HL-60 (cell line): ENCODE measurements at regions not wholly inside any gene's neighbourhood (a gene's known extent, or its start where the extent isn't known, plus 50 kb on each side); places are given as distances from the start of the nearest gene placed in this dataset.

Experiments used
- DNase-seq, 2 experiments: peaks; one replicate each; pipeline ENCODE4 v3.0.0-alpha.2; 2010 to 2020; ENCODE audit warnings: low read depth in 1 of 2, low spot score in 1 of 2
- H3K27ac ChIP-seq: fragments of 250-450 bp; sonication (Bioruptor Pico); replicated peaks from 2 replicates; pipeline ENCODE4 v1.5.1; 2020; ENCODE audit warnings: mild to moderate bottlenecking, moderate library complexity
- H3K27me3 ChIP-seq: fragments of 250-450 bp; sonication (Bioruptor Pico); 2 replicates; pipeline ENCODE4 v1.5.1; 2021; ENCODE audit warnings: mild to moderate bottlenecking, moderate library complexity; ENCODE audit not compliant: insufficient read depth, poor library complexity, severe bottlenecking
- H3K4me3 ChIP-seq: replicated peaks from 2 replicates; pipeline ENCODE4 v1.5.1; 2011; ENCODE audit warnings: mild to moderate bottlenecking, control low read depth, low read length; ENCODE audit not compliant: insufficient read depth
- GABPA ChIP-seq: IDR thresholded peaks from 2 replicates; pipeline ENCODE4 v1.6.1; 2012; ENCODE audit warnings: low read depth
- POLR2AphosphoS5 ChIP-seq: IDR thresholded peaks from 2 replicates; pipeline ENCODE4 v1.6.1; 2012; ENCODE audit warnings: low read depth
- SPI1 ChIP-seq: IDR thresholded peaks from 2 replicates; pipeline ENCODE4 v1.6.1; 2012; ENCODE audit warnings: low read depth, mild to moderate bottlenecking, borderline replicate concordance
- TF ChIP-seq, protein P1 (sequence below): IDR thresholded peaks from 2 replicates; pipeline ENCODE4 v1.6.1; 2012; ENCODE audit warnings: low read depth; ENCODE audit not compliant: insufficient replicate concordance
- TF ChIP-seq, protein P2 (sequence below): IDR thresholded peaks from one replicate; pipeline ENCODE4 v1.5.1; 2011; ENCODE audit warnings: low read length, control low read depth, inconsistent platforms; ENCODE audit not compliant: insufficient read depth

DNA sequence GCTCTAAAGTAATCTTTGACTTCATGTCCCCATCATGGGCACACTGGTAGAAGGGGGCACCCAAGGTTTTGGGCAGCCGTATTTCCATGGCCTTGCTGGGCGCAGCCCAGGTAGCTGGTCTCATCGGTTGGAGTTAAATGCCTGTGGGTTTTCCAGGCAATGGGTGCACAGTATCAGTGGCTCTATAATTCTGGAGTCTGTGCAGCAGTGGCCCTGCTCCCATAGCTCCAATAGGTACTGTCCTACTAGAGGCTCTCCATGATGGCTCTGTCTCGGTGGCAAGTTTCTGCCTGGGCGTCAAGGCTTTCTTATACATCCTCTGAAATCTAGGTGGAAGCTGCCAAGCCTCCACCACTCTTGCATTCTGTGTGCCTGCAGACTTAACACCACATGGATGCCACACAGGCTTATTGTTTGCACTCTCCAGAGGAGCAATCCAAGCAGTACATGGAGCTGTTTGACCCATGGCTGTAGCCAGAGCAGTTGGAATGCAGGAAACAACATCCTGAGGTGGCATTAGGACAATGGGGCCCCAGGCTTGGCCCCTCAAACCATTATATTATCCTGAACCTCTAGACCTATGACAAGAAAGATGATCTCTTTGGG lies 60.5 kb upstream of the UGT8 start:
- TF ChIP-seq GABPA (no peak), POLR2AphosphoS5 (no peak), SPI1 (no peak)
- TF ChIP-seq, protein P1, sequence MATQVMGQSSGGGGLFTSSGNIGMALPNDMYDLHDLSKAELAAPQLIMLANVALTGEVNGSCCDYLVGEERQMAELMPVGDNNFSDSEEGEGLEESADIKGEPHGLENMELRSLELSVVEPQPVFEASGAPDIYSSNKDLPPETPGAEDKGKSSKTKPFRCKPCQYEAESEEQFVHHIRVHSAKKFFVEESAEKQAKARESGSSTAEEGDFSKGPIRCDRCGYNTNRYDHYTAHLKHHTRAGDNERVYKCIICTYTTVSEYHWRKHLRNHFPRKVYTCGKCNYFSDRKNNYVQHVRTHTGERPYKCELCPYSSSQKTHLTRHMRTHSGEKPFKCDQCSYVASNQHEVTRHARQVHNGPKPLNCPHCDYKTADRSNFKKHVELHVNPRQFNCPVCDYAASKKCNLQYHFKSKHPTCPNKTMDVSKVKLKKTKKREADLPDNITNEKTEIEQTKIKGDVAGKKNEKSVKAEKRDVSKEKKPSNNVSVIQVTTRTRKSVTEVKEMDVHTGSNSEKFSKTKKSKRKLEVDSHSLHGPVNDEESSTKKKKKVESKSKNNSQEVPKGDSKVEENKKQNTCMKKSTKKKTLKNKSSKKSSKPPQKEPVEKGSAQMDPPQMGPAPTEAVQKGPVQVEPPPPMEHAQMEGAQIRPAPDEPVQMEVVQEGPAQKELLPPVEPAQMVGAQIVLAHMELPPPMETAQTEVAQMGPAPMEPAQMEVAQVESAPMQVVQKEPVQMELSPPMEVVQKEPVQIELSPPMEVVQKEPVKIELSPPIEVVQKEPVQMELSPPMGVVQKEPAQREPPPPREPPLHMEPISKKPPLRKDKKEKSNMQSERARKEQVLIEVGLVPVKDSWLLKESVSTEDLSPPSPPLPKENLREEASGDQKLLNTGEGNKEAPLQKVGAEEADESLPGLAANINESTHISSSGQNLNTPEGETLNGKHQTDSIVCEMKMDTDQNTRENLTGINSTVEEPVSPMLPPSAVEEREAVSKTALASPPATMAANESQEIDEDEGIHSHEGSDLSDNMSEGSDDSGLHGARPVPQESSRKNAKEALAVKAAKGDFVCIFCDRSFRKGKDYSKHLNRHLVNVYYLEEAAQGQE, result no peak
- TF ChIP-seq, protein P2, sequence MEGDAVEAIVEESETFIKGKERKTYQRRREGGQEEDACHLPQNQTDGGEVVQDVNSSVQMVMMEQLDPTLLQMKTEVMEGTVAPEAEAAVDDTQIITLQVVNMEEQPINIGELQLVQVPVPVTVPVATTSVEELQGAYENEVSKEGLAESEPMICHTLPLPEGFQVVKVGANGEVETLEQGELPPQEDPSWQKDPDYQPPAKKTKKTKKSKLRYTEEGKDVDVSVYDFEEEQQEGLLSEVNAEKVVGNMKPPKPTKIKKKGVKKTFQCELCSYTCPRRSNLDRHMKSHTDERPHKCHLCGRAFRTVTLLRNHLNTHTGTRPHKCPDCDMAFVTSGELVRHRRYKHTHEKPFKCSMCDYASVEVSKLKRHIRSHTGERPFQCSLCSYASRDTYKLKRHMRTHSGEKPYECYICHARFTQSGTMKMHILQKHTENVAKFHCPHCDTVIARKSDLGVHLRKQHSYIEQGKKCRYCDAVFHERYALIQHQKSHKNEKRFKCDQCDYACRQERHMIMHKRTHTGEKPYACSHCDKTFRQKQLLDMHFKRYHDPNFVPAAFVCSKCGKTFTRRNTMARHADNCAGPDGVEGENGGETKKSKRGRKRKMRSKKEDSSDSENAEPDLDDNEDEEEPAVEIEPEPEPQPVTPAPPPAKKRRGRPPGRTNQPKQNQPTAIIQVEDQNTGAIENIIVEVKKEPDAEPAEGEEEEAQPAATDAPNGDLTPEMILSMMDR, result no peak
- no peak for DNase-seq
- no peaks in the 10 kb centered on the region for H3K27me3 ChIP-seq
- no peak overlapping the region for H3K27ac ChIP-seq
- H3K4me3 ChIP-seq, result no peak overlapping the region

DNA sequence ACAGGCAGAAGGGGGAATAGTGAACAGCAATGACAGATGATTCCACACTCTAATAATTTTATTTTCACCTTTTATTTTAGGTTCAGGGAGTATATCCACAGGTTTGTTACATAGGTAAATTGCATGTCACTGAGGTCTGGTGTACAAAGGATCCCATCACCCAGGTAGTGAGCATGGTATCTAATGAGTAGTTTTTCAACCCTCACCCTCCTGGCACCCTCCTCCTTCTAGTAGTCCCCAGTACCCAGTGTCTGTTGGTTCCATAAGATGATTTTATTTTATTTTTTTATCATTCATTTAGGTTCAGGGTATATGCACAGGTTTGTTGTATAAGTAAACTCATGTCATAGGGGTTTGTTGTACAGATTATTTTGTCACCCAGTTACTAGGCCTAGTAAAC lies 58.6 kb upstream of the UGT8 start:
- Histone ChIP-seq H3K27me3 (no peaks in the 10 kb centered on the region), H3K27ac (no peak overlapping the region), H3K4me3 (no peak overlapping the region)
- no peak for TF ChIP-seq SPI1
- TF ChIP-seq, protein P2, result no peak
- TF ChIP-seq, protein P1, result no peak
- TF ChIP-seq GABPA, result no peak
- no peak for TF ChIP-seq POLR2AphosphoS5
- DNase-seq, result no peak

DNA sequence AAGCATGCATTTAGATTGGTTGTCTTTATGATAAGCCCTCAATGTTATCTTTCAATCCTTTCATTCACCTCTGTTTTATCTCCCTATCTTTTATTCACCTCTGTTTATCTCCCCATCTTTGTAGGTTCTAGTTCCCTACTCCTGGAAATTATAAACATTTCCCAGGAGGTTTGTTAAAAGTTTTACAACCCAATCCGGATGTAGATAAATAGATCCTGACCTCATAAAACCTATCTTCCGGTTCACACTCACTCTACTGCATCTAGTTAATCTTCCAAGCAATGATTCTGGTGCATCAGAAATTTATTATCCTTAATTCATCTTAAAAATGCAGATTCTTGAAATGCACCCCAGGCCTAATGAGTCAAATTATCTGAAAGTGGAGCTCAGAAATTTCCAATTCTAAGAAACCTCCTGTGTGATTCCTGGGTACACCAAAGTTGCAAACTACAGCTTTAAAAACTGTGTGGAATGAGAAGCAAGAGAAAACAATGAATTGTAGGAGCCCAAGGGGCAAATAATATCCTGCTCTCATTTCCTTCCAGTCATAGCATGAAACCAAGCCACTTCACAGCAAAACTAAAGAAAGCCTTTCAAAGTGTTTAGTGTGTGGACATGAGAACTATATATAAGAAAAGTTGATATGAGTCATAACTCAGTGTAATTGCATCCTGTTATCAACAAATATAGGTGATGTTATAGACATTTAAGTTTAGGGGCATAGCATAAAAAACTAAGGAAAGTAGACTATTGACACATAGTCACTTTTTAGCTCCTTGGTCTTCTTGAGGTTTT lies 51.1 kb upstream of the UGT8 start:
- TF ChIP-seq, protein P1, result no peak
- TF ChIP-seq, protein P2, result no peak
- TF ChIP-seq POLR2AphosphoS5 (no peak), GABPA (no peak), SPI1 (no peak)
- no peak for DNase-seq
- H3K27me3 ChIP-seq, result no peaks in the 10 kb centered on the region

More for the DNA sequence above, 51.1 kb upstream of the UGT8 start:
- Histone ChIP-seq H3K27ac (no peak overlapping the region), H3K4me3 (no peak overlapping the region)
